ENCODE measurements at regions not wholly inside any gene's neighbourhood (a gene's known extent, or its start where the extent isn't known, plus 50 kb on each side); places are given as distances from the start of the nearest gene placed in this dataset.

- TF ChIP-seq NR3C1 (IDR thresholded peaks at IDR 0.05) (no peak), CTCF (IDR thresholded peaks at IDR 0.05) (no peak), POLR2A (IDR thresholded peaks at IDR 0.05; ENCODE audit: low read length) (no peak), RAD21 (conservative IDR thresholded peaks at IDR 0.05 in 1 of 2, IDR thresholded peaks at IDR 0.05 in 1 of 2) (no peak), HDAC2 (IDR thresholded peaks at IDR 0.05) (no peak), JUNB (IDR thresholded peaks at IDR 0.05) (no peak)
Measured at GRCh38 chrX:40988100-40988499, 97.1 kb upstream of the USP9X start.

All from A549 (cell line).